SK-N-SH treated with all-trans-retinoic acid at 6 μM for 48 hours (cell line): ENCODE measurements at regions not wholly inside any gene's neighbourhood (a gene's known extent, or its start where the extent isn't known, plus 50 kb on each side); places are given as distances from the start of the nearest gene placed in this dataset.

Experiments used
- ATAC-seq: fragments of 200-7000 bp; cut with Tn5 transposase; 3 replicates; pipeline ENCODE4 v1.9.1; 2020; ENCODE audit warnings: mild to moderate bottlenecking, moderate library complexity
- ARNTL ChIP-seq: fragments of 450-650 bp; formaldehyde crosslinking; IDR thresholded peaks from 2 replicates; pipeline ENCODE4 v1.5.0; 2020; ENCODE audit warnings: low read depth, mild to moderate bottlenecking, moderate library complexity, borderline replicate concordance
- BACH2 ChIP-seq: fragments of 250-450 bp; sonication (Bioruptor Pico); IDR thresholded peaks from 2 replicates; pipeline ENCODE4 v1.9.0; 2021; ENCODE audit warnings: mild to moderate bottlenecking, borderline replicate concordance
- CSDC2 ChIP-seq: fragments of 250-450 bp; sonication (Bioruptor Pico); IDR thresholded peaks from 2 replicates; pipeline ENCODE4 v1.5.0; 2020; ENCODE audit warnings: mild to moderate bottlenecking, moderate library complexity
- ESRRG ChIP-seq: fragments of 250-450 bp; sonication (Bioruptor Pico); IDR thresholded peaks from 2 replicates; pipeline ENCODE4 v1.6.1; 2021; ENCODE audit warnings: mild to moderate bottlenecking
- GLIS3 ChIP-seq: fragments of 250-450 bp; sonication (Bioruptor Pico); IDR thresholded peaks from 2 replicates; pipeline ENCODE4 v1.5.0; 2020; ENCODE audit warnings: mild to moderate bottlenecking, moderate library complexity
- ISL1 ChIP-seq: fragments of 250-450 bp; sonication (Bioruptor Pico); IDR thresholded peaks from 2 replicates; pipeline ENCODE4 v2.1.2; 2022; ENCODE audit warnings: mild to moderate bottlenecking, moderate library complexity
- OSR1 ChIP-seq: fragments of 250-450 bp; sonication (Bioruptor Pico); IDR thresholded peaks from 2 replicates; pipeline ENCODE4 v1.8.0; 2022; ENCODE audit warnings: moderate library complexity, mild to moderate bottlenecking, inconsistent platforms
- PATZ1 ChIP-seq: fragments of 250-450 bp; sonication (Bioruptor Pico); IDR thresholded peaks from 2 replicates; pipeline ENCODE4 v1.8.0; 2020; ENCODE audit warnings: mild to moderate bottlenecking, moderate library complexity, borderline replicate concordance
- POU6F1 ChIP-seq: fragments of 250-450 bp; sonication (Bioruptor Pico); IDR thresholded peaks from 2 replicates; pipeline ENCODE4 v1.8.0; 2021; ENCODE audit warnings: low read depth, mild to moderate bottlenecking, moderate library complexity, borderline replicate concordance
- PPARA ChIP-seq: fragments of 250-450 bp; sonication (Bioruptor Pico); IDR thresholded peaks from 2 replicates; pipeline ENCODE4 v1.5.0; 2020; ENCODE audit warnings: mild to moderate bottlenecking, borderline replicate concordance
- RARB ChIP-seq: fragments of 250-450 bp; sonication (Bioruptor Pico); IDR thresholded peaks from 2 replicates; pipeline ENCODE4 v1.8.0; 2021; ENCODE audit warnings: mild to moderate bottlenecking, moderate library complexity
- SNAI2 ChIP-seq: fragments of 250-450 bp; sonication (Bioruptor Pico); IDR thresholded peaks from 2 replicates; pipeline ENCODE4 v1.5.0; 2020; ENCODE audit warnings: mild to moderate bottlenecking, moderate library complexity
- TCF4 ChIP-seq: fragments of 250-450 bp; sonication (Bioruptor Pico); IDR thresholded peaks from 2 replicates; pipeline ENCODE4 v1.8.0; 2021; ENCODE audit warnings: mild to moderate bottlenecking, moderate library complexity, borderline replicate concordance
- TOX ChIP-seq: fragments of 250-450 bp; sonication (Bioruptor Pico); IDR thresholded peaks from 2 replicates; pipeline ENCODE4 v1.8.0; 2021; ENCODE audit warnings: mild to moderate bottlenecking, moderate library complexity, borderline replicate concordance
- ZC3H10 ChIP-seq: fragments of 250-450 bp; sonication (Bioruptor Pico); IDR thresholded peaks from 2 replicates; pipeline ENCODE4 v1.5.1; 2021; ENCODE audit warnings: mild to moderate bottlenecking, moderate library complexity
- ZFP3 ChIP-seq: fragments of 250-450 bp; sonication (Bioruptor Pico); IDR thresholded peaks from 2 replicates; pipeline ENCODE4 v1.5.0; 2020; ENCODE audit warnings: mild to moderate bottlenecking, moderate library complexity
- ZFP30 ChIP-seq: fragments of 450-650 bp; formaldehyde crosslinking; IDR thresholded peaks from 2 replicates; pipeline ENCODE4 v1.5.0; 2022; ENCODE audit warnings: mild to moderate bottlenecking, moderate library complexity
- ZNF565 ChIP-seq: fragments of 450-650 bp; formaldehyde crosslinking; conservative IDR thresholded peaks from 2 replicates; pipeline ENCODE4 v1.5.0; 2020; ENCODE audit warnings: low read depth, mild to moderate bottlenecking, moderate library complexity
- ZNF8 ChIP-seq: fragments of 450-650 bp; formaldehyde crosslinking; IDR thresholded peaks from 2 replicates; pipeline ENCODE4 v1.5.0; 2020; ENCODE audit warnings: mild to moderate bottlenecking, moderate library complexity
- TF ChIP-seq, protein P1 (sequence below): fragments of 250-450 bp; sonication (Bioruptor Pico); IDR thresholded peaks from 2 replicates; pipeline ENCODE4 v1.5.0; 2020; ENCODE audit warnings: mild to moderate bottlenecking, moderate library complexity
- TF ChIP-seq, protein P2 (sequence below): fragments of 250-450 bp; sonication (Bioruptor Pico); IDR thresholded peaks from 2 replicates; pipeline ENCODE4 v1.5.1; 2021; ENCODE audit warnings: mild to moderate bottlenecking, moderate library complexity

DNA sequence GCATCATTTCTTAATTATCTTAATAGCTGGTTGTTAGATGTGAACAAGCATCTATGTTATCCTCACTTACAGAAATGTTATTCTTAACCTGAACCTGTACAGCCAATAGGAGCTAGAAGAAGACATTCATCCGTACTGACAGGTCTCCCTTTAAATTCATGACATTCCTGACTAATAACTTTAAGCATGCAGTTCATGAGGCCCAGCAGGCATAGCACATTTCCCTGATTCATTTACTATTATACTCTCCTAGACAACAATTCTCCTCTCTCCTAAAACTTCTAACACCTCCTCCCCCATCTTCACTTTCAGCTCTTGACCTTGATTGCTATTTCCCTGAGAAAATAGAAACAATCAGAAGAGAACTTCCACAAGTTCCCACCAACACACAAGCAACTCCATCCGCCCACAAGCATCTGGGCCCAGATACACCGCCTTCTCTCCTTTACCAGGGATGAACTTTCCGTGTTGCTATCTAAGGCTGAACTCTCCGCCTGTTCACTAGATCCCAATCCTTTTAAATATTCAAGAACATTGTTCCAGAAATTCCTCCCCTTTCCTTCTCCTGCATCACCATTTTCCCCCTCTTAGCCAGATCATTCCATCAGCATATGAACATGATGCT lies 62.9 kb upstream of the SPRED1 start (continued):
- TF ChIP-seq, protein P1, sequence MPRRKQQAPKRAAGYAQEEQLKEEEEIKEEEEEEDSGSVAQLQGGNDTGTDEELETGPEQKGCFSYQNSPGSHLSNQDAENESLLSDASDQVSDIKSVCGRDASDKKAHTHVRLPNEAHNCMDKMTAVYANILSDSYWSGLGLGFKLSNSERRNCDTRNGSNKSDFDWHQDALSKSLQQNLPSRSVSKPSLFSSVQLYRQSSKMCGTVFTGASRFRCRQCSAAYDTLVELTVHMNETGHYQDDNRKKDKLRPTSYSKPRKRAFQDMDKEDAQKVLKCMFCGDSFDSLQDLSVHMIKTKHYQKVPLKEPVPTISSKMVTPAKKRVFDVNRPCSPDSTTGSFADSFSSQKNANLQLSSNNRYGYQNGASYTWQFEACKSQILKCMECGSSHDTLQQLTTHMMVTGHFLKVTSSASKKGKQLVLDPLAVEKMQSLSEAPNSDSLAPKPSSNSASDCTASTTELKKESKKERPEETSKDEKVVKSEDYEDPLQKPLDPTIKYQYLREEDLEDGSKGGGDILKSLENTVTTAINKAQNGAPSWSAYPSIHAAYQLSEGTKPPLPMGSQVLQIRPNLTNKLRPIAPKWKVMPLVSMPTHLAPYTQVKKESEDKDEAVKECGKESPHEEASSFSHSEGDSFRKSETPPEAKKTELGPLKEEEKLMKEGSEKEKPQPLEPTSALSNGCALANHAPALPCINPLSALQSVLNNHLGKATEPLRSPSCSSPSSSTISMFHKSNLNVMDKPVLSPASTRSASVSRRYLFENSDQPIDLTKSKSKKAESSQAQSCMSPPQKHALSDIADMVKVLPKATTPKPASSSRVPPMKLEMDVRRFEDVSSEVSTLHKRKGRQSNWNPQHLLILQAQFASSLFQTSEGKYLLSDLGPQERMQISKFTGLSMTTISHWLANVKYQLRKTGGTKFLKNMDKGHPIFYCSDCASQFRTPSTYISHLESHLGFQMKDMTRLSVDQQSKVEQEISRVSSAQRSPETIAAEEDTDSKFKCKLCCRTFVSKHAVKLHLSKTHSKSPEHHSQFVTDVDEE (CRISPR knock-in tag) = no peak
- TF ChIP-seq ZFP3 (CRISPR knock-in tag) (no peak), ZNF8 (CRISPR knock-in tag) (no peak), OSR1 (CRISPR knock-in tag) (no peak)
- TF ChIP-seq, protein P2, sequence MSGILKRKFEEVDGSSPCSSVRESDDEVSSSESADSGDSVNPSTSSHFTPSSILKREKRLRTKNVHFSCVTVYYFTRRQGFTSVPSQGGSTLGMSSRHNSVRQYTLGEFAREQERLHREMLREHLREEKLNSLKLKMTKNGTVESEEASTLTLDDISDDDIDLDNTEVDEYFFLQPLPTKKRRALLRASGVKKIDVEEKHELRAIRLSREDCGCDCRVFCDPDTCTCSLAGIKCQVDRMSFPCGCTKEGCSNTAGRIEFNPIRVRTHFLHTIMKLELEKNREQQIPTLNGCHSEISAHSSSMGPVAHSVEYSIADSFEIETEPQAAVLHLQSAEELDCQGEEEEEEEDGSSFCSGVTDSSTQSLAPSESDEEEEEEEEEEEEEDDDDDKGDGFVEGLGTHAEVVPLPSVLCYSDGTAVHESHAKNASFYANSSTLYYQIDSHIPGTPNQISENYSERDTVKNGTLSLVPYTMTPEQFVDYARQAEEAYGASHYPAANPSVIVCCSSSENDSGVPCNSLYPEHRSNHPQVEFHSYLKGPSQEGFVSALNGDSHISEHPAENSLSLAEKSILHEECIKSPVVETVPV (CRISPR knock-in tag) = no peak

- TF ChIP-seq GLIS3 (CRISPR knock-in tag) (no peak), CSDC2 (CRISPR knock-in tag) (no peak), BACH2 (no peak), ZFP3 (CRISPR knock-in tag) (no peak), ZNF565 (CRISPR knock-in tag) (no peak), TCF4 (CRISPR knock-in tag) (no peak), ZNF8 (CRISPR knock-in tag) (no peak), SNAI2 (CRISPR knock-in tag) (no peak), ESRRG (CRISPR knock-in tag) (no peak), TOX (no peak), ISL1 (CRISPR knock-in tag) (no peak), RARB (no peak), ZFP30 (CRISPR knock-in tag) (no peak), PPARA (CRISPR knock-in tag) (no peak), POU6F1 (no peak), PATZ1 (CRISPR knock-in tag) (no peak), ARNTL (no peak), OSR1 (CRISPR knock-in tag) (no peak)
- TF ChIP-seq, protein P2 (CRISPR knock-in tag) = no peak
- ATAC-seq = no peak
These were observed 62.1 kb upstream of the SPRED1 start for GRCh38 chr15:38190501-38190900.

DNA sequence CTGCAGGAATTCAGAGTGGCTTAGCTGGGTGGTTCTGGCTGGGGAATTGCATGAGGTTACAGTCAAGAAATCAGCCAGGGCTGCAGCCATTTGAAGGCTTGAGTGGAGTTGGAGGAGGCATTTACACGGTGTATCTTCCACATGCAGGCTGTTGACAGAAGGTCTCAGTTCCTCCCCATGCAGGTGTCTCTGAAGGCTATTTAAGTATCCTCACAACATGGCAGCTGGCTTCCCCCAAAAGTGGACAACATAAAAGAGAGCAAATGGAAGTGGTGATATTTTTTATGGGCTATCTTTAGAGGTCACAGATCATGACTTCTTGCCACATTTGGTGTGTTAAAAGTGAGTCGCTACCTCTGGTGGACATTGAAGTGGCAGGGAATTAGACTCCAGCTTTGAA lies 60.1 kb upstream of the SPRED1 start:
- ATAC-seq = no peak
- TF ChIP-seq TCF4 (CRISPR knock-in tag) (no peak), ZFP3 (CRISPR knock-in tag) (no peak), RARB (no peak), ZC3H10 (CRISPR knock-in tag) (no peak), PPARA (CRISPR knock-in tag) (no peak), PATZ1 (CRISPR knock-in tag) (no peak), ZNF565 (CRISPR knock-in tag) (no peak), ESRRG (CRISPR knock-in tag) (no peak), ARNTL (no peak), TOX (no peak), ZNF8 (CRISPR knock-in tag) (no peak)
